ENCODE measurements at regions not wholly inside any gene's neighbourhood (a gene's known extent, or its start where the extent isn't known, plus 50 kb on each side); places are given as distances from the start of the nearest gene placed in this dataset.

- no peak for TF ChIP-seq ZBTB20 (tag by site-specific recombination; IDR thresholded peaks at IDR 0.05)
- TF ChIP-seq, protein P1, sequence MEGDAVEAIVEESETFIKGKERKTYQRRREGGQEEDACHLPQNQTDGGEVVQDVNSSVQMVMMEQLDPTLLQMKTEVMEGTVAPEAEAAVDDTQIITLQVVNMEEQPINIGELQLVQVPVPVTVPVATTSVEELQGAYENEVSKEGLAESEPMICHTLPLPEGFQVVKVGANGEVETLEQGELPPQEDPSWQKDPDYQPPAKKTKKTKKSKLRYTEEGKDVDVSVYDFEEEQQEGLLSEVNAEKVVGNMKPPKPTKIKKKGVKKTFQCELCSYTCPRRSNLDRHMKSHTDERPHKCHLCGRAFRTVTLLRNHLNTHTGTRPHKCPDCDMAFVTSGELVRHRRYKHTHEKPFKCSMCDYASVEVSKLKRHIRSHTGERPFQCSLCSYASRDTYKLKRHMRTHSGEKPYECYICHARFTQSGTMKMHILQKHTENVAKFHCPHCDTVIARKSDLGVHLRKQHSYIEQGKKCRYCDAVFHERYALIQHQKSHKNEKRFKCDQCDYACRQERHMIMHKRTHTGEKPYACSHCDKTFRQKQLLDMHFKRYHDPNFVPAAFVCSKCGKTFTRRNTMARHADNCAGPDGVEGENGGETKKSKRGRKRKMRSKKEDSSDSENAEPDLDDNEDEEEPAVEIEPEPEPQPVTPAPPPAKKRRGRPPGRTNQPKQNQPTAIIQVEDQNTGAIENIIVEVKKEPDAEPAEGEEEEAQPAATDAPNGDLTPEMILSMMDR (tag by site-specific recombination; IDR thresholded peaks at IDR 0.05): no peak
- no peak for TF ChIP-seq ZNF670 (tag by site-specific recombination; IDR thresholded peaks at IDR 0.05; ENCODE audit: low read depth)
- no peak for TF ChIP-seq ZBTB8A (tag by site-specific recombination; IDR thresholded peaks at IDR 0.05)
- TF ChIP-seq ZNF768 (tag by site-specific recombination; IDR thresholded peaks at IDR 0.05): no peak
- no peak for TF ChIP-seq KLF1 (tag by site-specific recombination; IDR thresholded peaks at IDR 0.05)
These were observed 61.5 kb upstream of the TSC22D1 start for GRCh38 chr13:44637581-44637980.
